NCI-H2227 (cell line): ENCODE measurements at regions not wholly inside any gene's neighbourhood (a gene's known extent, or its start where the extent isn't known, plus 50 kb on each side); places are given as distances from the start of the nearest gene placed in this dataset.
"Not testable (repeated sequence)": the region's sequence is repeated elsewhere in the genome, so short reads cannot be mapped to it uniquely, and the experiment has no call there.

ENCODE experiments used
- DNase-seq: peaks from one replicate; lab custom pipeline; 2025; ENCODE audit not compliant: unreplicated experiment; lab: John Stamatoyannopoulos, UW

DNA sequence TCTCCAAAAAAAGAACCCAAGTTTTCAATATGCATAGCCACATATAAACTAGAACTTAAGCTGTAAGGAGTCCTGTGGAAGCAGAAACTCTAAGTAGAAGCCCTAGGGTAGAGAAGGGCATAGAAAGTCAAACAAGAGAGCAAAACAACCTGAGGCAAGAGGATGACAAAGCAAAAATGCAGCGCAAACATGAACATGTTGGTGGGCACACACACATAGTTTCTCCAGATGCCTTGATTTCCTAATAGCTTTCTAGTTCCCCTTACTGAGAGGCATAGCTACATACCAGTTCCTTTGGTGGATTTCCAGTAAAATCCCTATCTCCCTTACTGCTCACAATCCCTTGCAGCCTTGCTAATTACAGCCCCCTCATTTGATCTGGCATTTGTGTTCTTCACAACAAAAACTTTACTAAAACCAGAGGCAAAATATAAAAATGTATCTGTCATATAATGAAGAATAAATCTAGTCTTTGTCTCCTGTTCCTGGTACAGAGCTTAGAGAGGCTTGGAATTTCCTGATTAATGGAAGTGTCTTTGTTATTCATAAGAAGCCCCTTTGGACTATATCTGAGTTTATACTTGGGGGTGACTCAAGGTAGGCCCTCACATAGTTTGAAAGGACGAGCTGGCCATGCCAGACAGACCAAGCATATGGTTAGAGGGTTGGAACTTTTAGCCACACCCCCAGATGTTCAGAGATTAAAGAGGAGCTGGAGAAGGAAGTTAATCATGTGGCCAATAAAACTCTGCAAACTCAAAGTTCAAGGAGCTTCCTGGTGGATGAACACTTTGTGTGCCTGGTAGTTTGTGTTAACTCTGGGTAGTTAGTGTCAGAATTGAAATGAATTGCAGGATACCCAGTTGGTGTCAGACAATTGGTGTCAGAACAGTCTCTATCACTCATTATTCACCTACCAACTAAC lies 52.7 kb upstream of the ZCCHC13 start:
- DNase-seq = no peak

- no peak for DNase-seq
Observed at GRCh38 chrX:74250574-74250973, 53.4 kb upstream of the ZCCHC13 start.

DNA sequence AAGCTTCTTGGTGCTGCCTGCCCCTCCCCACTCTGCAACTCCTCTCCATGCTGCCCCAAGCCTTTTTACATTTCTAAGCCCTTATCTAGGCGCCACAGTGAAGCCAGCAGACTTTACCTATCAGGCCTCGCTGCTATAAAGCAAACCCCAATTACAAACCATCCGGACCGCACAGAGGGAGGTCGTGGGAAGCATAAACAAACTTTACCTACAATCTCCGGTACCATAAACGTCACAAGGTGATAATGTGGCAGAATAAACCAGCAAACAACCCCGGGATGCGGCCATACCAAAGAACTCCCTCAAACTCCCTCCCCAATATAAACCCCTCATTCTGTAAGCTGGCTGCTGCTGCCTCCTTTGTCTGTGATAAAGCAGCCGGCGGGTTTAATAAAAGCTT lies 54.0 kb upstream of the ZCCHC13 start:
- DNase-seq = no peak

GRCh38 chrX:74248889-74249288 lies 55.1 kb upstream of the ZCCHC13 start:
- DNase-seq = no peak

GRCh38 chrX:74246524-74246923 lies 57.5 kb upstream of the ZCCHC13 start:
- DNase-seq = no peak

DNA sequence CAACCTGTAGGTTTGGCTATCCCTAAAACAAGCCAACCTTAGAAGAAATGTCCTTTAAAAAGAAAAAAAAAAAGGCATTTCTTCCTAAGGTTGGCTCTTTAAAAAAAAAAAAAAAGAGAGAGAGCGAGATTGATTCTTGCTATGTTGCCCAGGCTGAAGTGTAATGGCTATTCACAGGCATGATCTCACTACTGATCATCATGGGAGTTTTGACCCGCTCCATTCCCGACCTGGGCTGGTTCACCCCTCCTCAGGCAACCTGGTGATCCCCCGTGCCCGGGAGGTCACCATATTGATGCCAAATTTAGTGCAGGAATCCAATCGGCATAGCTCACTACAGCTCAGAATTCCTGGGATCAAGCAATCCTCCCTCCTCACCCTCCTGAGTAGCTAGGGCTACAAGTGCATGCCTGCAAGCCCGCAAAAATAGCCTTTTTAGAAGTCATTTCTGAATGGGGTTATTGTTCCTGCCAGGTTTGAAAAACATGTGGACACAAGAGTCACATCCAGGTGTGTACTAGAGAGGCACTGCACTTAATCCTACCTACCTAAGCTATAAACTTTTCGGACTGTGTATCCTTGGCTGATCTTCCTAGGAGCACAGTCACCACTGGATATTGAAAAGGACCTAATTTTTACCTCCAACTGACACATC lies 61.4 kb upstream of the ZCCHC13 start:
- no peak for DNase-seq

DNA sequence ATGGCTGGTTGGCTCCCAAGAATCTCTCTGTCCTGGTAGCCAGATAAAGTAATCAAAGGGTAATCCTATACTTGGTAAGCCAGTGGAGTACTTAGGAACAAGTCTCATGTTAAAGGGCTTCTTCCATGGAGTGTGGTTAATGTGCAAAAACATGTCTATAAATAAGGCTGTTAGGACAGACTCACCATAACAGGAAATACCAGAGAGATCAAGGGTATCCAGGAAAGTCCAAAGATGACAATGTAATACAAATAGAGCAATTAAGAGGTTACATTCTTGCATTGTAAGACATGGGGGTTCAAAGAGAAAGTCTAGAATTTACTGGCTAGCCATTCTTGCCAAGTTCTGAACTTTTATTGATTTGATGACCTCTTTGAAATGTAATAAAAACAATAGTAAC lies 61.9 kb upstream of the ZCCHC13 start:
- no peak for DNase-seq

DNA sequence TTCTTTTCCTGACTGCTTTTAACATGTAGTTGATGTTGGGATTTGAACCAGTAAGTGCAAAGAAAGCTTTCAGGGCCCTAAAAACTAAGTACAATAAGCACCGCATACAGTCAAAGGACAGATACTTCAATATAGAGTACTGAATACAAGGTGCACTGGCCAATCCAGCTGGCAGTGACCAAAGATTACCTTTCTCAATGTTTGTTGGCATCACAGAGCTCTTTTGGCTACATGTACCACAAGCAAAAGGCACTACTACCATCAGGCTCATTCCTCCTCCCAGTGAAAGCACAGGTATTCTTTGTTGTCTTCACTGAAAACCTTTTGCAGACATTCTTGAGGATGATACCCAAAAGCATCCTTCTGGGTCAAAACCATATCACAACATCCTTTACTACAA lies 65.2 kb upstream of the ZCCHC13 start:
- DNase-seq = no peak

- DNase-seq = no peak
Observed at GRCh38 chrX:74234818-74235217, 69.2 kb upstream of the ZCCHC13 start.

DNA sequence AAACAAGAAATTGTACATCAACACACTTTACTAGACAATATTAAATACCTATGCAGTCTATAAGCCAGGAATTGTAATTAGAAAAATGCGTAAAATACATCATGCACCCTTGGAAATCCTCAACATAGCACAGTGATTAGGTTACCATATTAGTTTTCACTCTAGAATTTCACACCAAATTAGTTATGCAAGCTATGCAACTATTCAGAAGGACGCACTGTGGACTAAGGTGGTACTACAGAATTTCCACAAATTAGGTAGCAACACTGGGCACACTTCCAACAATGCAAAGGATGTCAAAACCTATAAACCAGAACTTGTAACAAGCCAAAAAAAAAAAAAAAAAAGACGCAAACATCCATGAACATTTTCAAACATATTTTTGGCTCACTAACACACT lies 71.1 kb upstream of the ZCCHC13 start:
- DNase-seq = no peak

GRCh38 chrX:74231625-74232024 lies 72.4 kb upstream of the ZCCHC13 start:
- no peak for DNase-seq

DNA sequence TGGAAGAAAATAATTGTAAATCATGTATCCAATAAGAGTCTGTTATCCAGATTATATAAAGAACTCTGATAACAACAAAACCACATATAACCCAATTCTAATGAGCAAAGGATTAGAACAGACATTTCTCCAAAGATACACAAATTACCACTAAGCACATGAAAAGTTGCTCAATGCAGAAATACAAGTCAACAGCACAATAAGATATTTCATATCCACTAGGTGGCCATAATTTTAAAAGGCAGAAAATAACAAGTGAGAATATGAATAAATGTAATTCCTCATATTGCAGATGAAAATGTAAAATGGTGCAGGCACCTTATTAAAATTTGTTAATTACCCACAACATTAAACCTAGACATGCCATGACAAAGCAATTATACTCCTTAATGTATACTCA lies 73.9 kb upstream of the ZCCHC13 start:
- no peak for DNase-seq

- DNase-seq = no peak
Observed at GRCh38 chrX:74225111-74225510, 78.9 kb upstream of the ZCCHC13 start.

- DNase-seq = no peak
Observed at GRCh38 chrX:74220277-74220676, 83.7 kb upstream of the ZCCHC13 start.

- DNase-seq = no peak
Observed at GRCh38 chrX:74218895-74219294, 85.1 kb upstream of the ZCCHC13 start.

GRCh38 chrX:74216421-74216820 lies 87.6 kb upstream of the ZCCHC13 start:
- no peak for DNase-seq

DNA sequence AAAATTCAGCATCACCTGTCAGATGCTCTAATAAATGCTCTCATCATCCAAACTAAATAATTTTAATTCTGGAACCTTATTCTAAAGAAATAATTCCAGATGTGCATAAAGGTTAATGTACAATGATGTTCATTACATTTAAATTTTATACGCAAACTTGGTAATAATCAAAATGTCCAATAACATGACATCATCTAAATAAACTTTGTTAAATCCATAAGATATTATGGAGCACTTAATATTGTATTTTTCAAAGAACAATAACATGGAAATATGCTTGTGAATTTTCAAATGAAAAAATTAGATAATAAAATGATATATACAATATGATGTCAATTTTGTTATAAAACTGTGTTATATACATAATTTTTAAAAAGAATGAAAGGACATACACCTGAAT lies 92.1 kb upstream of the ZCCHC13 start:
- DNase-seq = no peak

- DNase-seq = no peak
Observed at GRCh38 chrX:74207539-74207938, 96.4 kb upstream of the ZCCHC13 start.

- DNase-seq = no peak
Observed at GRCh38 chrX:74195605-74196004, 108.4 kb upstream of the ZCCHC13 start.

- DNase-seq = no peak
Observed at GRCh38 chrX:74195120-74195519, 108.9 kb upstream of the ZCCHC13 start.

GRCh38 chrX:74187211-74187610 lies 116.8 kb upstream of the ZCCHC13 start:
- no peak for DNase-seq

DNA sequence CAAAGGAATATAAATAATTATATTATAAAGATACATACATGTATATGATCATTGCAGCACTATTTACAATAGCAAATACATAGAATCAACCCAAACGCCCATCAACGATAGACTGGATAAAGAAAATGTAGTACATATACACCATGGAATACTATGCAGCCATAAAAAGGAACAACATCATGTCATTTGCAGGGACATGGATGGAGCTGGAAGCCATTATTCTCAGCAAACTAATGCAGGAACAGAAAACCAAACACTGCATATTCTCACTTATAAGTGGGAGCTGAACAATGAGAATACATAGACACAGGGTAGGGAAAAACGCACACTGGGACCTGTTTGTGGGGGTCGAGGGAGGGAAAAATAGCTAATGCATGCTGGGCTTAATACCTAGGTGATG lies 120.9 kb upstream of the ZCCHC13 start:
- DNase-seq = not testable (repeated sequence)
